WERI-Rb-1 (cell line): ENCODE measurements at regions not wholly inside any gene's neighbourhood (a gene's known extent, or its start where the extent isn't known, plus 50 kb on each side); places are given as distances from the start of the nearest gene placed in this dataset.

Experiments used
- DNase-seq: peaks from one replicate; pipeline ENCODE4 v3.0.0-alpha.2; 2020
- H3K27ac ChIP-seq: fragments of 250-450 bp; sonication (Bioruptor Pico); 2 replicates; pipeline ENCODE4 v1.5.1; 2020; ENCODE audit warnings: mild to moderate bottlenecking, moderate library complexity
- H3K27me3 ChIP-seq: fragments of 250-450 bp; sonication (Bioruptor Pico); 2 replicates; pipeline ENCODE4 v1.5.1; 2021; ENCODE audit warnings: mild to moderate bottlenecking, low read depth, moderate library complexity; ENCODE audit not compliant: insufficient read depth, severe bottlenecking
- H3K36me3 ChIP-seq: fragments of 250-450 bp; sonication (Bioruptor Pico); 2 replicates; pipeline ENCODE4 v1.5.1; 2020; ENCODE audit warnings: mild to moderate bottlenecking, moderate library complexity
- H3K4me3 ChIP-seq: 2 replicates; pipeline ENCODE4 v1.5.1; 2011; ENCODE audit warnings: low read depth, mild to moderate bottlenecking, control low read depth, low read length
- H3K9me3 ChIP-seq: fragments of 250-450 bp; sonication (Bioruptor Pico); 2 replicates; pipeline ENCODE4 v1.5.1; 2021; ENCODE audit warnings: mild to moderate bottlenecking, moderate library complexity; ENCODE audit not compliant: severe bottlenecking
- TF ChIP-seq, protein P1 (sequence below): IDR thresholded peaks from 2 replicates; pipeline ENCODE4 v1.5.1; 2011; ENCODE audit warnings: low read depth, mild to moderate bottlenecking, control low read depth, inconsistent platforms, low read length

DNA sequence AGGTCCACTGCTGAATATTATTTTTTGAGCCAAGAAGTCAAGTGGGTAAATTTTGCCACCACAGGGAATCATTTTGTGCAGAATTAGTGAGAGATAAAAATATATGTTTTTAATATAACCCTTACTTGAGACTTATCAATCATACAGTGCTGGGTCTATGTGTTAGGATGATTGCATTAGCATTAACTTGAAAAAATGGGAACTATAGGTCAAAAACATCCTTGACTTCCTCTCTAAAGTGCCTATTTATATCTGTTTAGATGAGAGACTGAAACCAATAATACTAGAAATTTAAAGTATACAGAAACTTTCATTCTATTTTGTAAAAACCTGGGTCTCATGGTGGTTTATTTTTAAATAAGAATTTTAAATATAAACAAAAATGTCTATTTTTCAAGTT is 65.1 kb upstream of the CARD18 start:
- DNase-seq, result no peak
- TF ChIP-seq, protein P1, sequence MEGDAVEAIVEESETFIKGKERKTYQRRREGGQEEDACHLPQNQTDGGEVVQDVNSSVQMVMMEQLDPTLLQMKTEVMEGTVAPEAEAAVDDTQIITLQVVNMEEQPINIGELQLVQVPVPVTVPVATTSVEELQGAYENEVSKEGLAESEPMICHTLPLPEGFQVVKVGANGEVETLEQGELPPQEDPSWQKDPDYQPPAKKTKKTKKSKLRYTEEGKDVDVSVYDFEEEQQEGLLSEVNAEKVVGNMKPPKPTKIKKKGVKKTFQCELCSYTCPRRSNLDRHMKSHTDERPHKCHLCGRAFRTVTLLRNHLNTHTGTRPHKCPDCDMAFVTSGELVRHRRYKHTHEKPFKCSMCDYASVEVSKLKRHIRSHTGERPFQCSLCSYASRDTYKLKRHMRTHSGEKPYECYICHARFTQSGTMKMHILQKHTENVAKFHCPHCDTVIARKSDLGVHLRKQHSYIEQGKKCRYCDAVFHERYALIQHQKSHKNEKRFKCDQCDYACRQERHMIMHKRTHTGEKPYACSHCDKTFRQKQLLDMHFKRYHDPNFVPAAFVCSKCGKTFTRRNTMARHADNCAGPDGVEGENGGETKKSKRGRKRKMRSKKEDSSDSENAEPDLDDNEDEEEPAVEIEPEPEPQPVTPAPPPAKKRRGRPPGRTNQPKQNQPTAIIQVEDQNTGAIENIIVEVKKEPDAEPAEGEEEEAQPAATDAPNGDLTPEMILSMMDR, result no peak

DNA sequence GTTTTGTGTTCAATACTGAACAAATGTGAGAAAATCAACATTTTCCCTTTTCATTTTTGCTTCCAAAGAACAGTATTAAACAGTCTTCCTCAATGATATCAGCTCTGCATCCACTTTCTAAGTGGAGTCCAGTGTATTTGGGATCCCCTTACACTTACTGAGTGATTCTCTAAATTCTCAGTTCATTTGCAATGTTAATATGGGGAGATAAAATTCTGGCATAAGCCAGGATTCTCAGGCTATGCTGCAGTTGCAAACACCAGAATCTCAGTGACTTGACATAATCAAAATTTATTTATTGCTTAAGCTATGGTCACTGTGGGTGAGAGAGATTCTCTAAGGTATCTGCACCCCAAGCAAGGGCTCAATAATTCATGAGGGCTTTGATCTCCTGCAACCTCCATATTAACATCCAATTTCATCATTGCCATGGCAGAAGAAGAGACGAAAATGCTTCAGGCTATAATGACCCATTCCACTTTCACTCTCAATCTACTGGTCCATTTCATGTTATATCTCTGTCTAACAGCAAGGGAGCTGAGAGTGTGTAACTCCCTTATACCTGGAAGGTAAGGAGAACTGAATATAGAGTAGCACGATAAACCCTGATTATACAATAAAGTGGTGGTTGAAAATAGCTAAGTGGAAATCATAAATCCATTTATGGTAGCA is 64.1 kb upstream of the CARD18 start:
- no peak for DNase-seq
- Histone ChIP-seq H3K27me3 (no peaks in the 10 kb centered on the region), H3K27ac (no peak overlapping the region), H3K36me3 (no peaks in the 10 kb centered on the region), H3K9me3 (no peaks in the 10 kb centered on the region), H3K4me3 (no peak overlapping the region)
- TF ChIP-seq, protein P1, result no peak

More for the DNA sequence above, 65.1 kb upstream of the CARD18 start:
- Histone ChIP-seq H3K4me3 (no peak overlapping the region), H3K27me3 (no peaks in the 10 kb centered on the region), H3K9me3 (no peaks in the 10 kb centered on the region), H3K27ac (no peak overlapping the region), H3K36me3 (no peaks in the 10 kb centered on the region)

DNA sequence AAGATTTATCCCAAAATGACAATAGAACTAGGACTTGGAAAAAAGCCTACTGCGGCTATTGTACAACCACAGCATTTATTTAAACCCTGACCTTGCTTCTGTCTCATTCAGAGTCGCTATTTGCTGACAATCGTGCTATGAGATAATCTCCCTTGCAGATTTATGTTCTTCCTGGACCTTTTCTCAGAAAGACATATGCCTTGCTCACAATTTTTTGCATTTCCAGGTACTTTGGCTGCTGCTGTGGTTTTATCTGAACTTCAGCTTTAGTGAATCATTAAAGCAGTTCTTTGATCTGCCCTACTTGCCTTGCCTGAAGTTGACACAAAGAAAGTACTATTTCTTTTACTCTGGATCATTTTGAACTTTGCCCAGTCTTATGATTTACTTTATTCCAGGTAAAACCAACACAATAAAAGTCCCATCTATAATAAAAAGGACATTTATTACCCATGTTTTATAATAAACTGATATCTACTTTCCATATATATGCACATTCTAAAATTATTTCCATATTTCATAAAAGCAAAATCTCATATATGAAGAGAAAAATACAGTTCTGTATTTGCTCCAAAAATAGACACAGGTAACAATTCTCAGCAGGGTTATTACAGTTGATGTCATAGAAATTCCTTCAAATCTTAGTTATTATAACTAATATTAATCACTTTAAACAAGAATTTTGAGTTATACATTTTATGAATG is 63.4 kb upstream of the CARD18 start:
- Histone ChIP-seq H3K27me3 (no peaks in the 10 kb centered on the region), H3K4me3 (no peak overlapping the region), H3K9me3 (no peaks in the 10 kb centered on the region), H3K36me3 (no peaks in the 10 kb centered on the region), H3K27ac (no peak overlapping the region)
- TF ChIP-seq, protein P1, result no peak
- no peak for DNase-seq

DNA sequence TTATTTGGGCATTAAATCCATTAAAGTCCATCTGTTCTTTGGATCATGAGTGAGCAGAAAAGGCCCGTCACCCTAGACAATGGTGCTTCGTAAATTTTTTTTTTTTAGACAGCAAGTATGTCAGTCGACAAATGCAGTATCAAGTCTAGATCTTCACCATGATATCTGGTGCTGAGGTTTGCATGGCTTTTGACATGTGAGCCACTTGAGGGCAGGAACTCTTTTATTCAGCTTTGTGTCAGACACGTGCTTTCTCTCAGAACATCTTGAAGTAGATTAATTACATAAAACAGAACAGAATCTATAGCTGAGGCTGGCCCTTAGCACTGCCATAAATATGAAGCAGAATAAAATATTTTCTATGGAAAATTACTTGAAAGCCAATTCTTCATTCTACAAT is 62.9 kb upstream of the CARD18 start:
- no peak for DNase-seq
- H3K27ac ChIP-seq, result no peak overlapping the region
- H3K4me3 ChIP-seq, result no peak overlapping the region
- no peaks in the 10 kb centered on the region for H3K9me3 ChIP-seq
- H3K36me3 ChIP-seq, result no peaks in the 10 kb centered on the region
- H3K27me3 ChIP-seq, result no peaks in the 10 kb centered on the region
- TF ChIP-seq, protein P1, result no peak

DNA sequence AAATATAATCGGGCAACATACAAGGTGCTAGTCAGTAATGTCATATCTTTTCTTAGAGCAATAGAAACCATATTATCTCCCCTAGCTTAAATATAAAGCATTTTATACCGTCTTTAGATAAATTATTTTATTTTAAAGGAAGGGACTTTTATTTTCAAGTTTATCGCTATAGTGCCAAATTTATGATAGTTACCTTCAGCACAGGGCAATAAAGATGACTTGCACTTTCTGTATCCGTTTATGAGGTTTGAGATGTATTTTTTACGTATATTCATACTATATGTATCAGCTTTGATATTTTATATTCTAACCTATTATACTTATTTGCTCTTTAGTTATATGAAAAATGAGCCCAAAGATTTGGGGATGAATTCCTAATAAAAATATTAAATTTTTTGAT is 61.6 kb upstream of the CARD18 start:
- Histone ChIP-seq H3K4me3 (no peak overlapping the region), H3K27me3 (no peaks in the 10 kb centered on the region), H3K27ac (no peak overlapping the region), H3K36me3 (no peaks in the 10 kb centered on the region), H3K9me3 (no peaks in the 10 kb centered on the region)
- no peak for DNase-seq
- TF ChIP-seq, protein P1, result no peak
